Mesenchymal stem cell (in vitro differentiated cells and primary cell): ENCODE measurements at regions not wholly inside any gene's neighbourhood (a gene's known extent, or its start where the extent isn't known, plus 50 kb on each side); places are given as distances from the start of the nearest gene placed in this dataset.

Experiments used
- DNase-seq: peaks from one replicate; pipeline ENCODE4 v3.0.0-alpha.2; 2013
- H2AFZ ChIP-seq: one replicate; pipeline ENCODE4 v1.6.1; 2013; ENCODE audit warnings: low read depth, mild to moderate bottlenecking, control low read depth, inconsistent platforms, low read length, moderate library complexity
- H2AK5ac ChIP-seq: 2 replicates; pipeline ENCODE4 v1.6.1; 2013; ENCODE audit warnings: low read length, moderate library complexity, mild to moderate bottlenecking, inconsistent platforms; ENCODE audit not compliant: severe bottlenecking
- H2BK120ac ChIP-seq: one replicate; pipeline ENCODE4 v1.6.1; 2013; ENCODE audit warnings: low read depth, mild to moderate bottlenecking, inconsistent platforms, low read length, moderate library complexity
- H2BK12ac ChIP-seq, 2 experiments: one replicate each; pipeline ENCODE4 v1.6.1; 2013; ENCODE audit warnings: inconsistent platforms in 2 of 2, low read length in 2 of 2, mild to moderate bottlenecking in 2 of 2, moderate library complexity in 2 of 2, control low read depth in 1 of 2
- H2BK15ac ChIP-seq: one replicate; pipeline ENCODE4 v1.6.1; 2013; ENCODE audit warnings: mild to moderate bottlenecking, low read depth, inconsistent platforms; ENCODE audit not compliant: poor library complexity, severe bottlenecking
- H2BK5ac ChIP-seq: 2 replicates; pipeline ENCODE4 v1.6.1; 2013; ENCODE audit warnings: low read depth, mild to moderate bottlenecking, low read length, control low read depth, inconsistent platforms; ENCODE audit not compliant: poor library complexity, severe bottlenecking
- H3K14ac ChIP-seq, 2 experiments: one replicate each; pipeline ENCODE4 v1.6.1; 2013; ENCODE audit warnings: inconsistent platforms in 2 of 2, low read length in 2 of 2, control low read depth in 1 of 2, mild to moderate bottlenecking in 1 of 2, moderate library complexity in 1 of 2
- H3K18ac ChIP-seq, 2 experiments: one replicate each; pipeline ENCODE4 v1.6.1; 2013; ENCODE audit warnings: inconsistent platforms in 2 of 2, low read length in 2 of 2, control low read depth in 1 of 2, low read depth in 1 of 2, mild to moderate bottlenecking in 1 of 2
- H3K23ac ChIP-seq, 2 experiments: one replicate each; pipeline ENCODE4 v1.6.1; 2013; ENCODE audit warnings: inconsistent platforms in 2 of 2, low read length in 2 of 2, mild to moderate bottlenecking in 2 of 2, moderate library complexity in 2 of 2, control low read depth in 1 of 2
- H3K27ac ChIP-seq: 2 replicates; pipeline ENCODE4 v1.5.1; 2013; ENCODE audit warnings: mild to moderate bottlenecking, moderate library complexity, low read length, control low read depth, inconsistent platforms; ENCODE audit not compliant: poor library complexity, severe bottlenecking
- H3K27me3 ChIP-seq, 2 experiments: 2 replicates each; pipeline versions ENCODE4 v1.6.1 to v1.7.0; 2013; ENCODE audit warnings: low read length in 2 of 2, mild to moderate bottlenecking in 2 of 2, moderate library complexity in 2 of 2, control low read depth in 1 of 2, inconsistent platforms in 1 of 2; ENCODE audit not compliant: control insufficient read depth in 1 of 2, insufficient read depth in 1 of 2
- H3K36me3 ChIP-seq, 2 experiments: 2 replicates each; pipeline versions ENCODE4 v1.6.1 to v1.7.0; 2013; ENCODE audit warnings: low read length in 2 of 2, control low read depth in 1 of 2, inconsistent platforms in 1 of 2, low read depth in 1 of 2, mild to moderate bottlenecking in 1 of 2; ENCODE audit not compliant: insufficient read depth in 2 of 2, control insufficient read depth in 1 of 2
- H3K4ac ChIP-seq, 2 experiments: one replicate each; pipeline ENCODE4 v1.6.1; 2013; ENCODE audit warnings: inconsistent platforms in 2 of 2, low read length in 2 of 2, mild to moderate bottlenecking in 2 of 2, moderate library complexity in 2 of 2, control low read depth in 1 of 2, low read depth in 1 of 2
- H3K4me1 ChIP-seq: 2 replicates; pipeline ENCODE4 v1.6.1; 2013; ENCODE audit warnings: low read depth, low read length, control low read depth; ENCODE audit not compliant: control insufficient read depth, insufficient read depth
- H3K4me2 ChIP-seq: 2 replicates; pipeline ENCODE4 v1.6.1; 2013; ENCODE audit warnings: low read length, mild to moderate bottlenecking, inconsistent platforms; ENCODE audit not compliant: poor library complexity, severe bottlenecking
- H3K4me3 ChIP-seq, 2 experiments: 2 replicates each; pipeline versions ENCODE4 v1.5.1 to v1.7.0; 2013; ENCODE audit warnings: low read length in 2 of 2, mild to moderate bottlenecking in 2 of 2, control low read depth in 1 of 2, low read depth in 1 of 2; ENCODE audit not compliant: insufficient read depth in 1 of 2
- H3K79me1 ChIP-seq: replicated peaks from 2 replicates; pipeline ENCODE4 v1.6.1; 2013; ENCODE audit warnings: mild to moderate bottlenecking, control low read depth, low read length, inconsistent platforms; ENCODE audit not compliant: poor library complexity, severe bottlenecking
- H3K9ac ChIP-seq: 2 replicates; pipeline ENCODE4 v1.7.0; 2013; ENCODE audit warnings: mild to moderate bottlenecking, low read length, moderate library complexity
- H3K9me3 ChIP-seq: 2 replicates; pipeline ENCODE4 v1.7.0; 2013; ENCODE audit warnings: mild to moderate bottlenecking, low read length; ENCODE audit not compliant: control insufficient read depth
- H4K8ac ChIP-seq: one replicate; pipeline ENCODE4 v1.6.1; 2013; ENCODE audit warnings: inconsistent platforms, mild to moderate bottlenecking, low read length, moderate library complexity
- H4K91ac ChIP-seq: one replicate; pipeline ENCODE4 v1.6.1; 2013; ENCODE audit warnings: mild to moderate bottlenecking, low read length, inconsistent platforms
- WGBS: methylation state at CpG from one replicate; pipeline ENCODE4 v1.1.7; 2013; ENCODE audit warnings: mixed read lengths; 5-methylcytosine and 5-hydroxymethylcytosine counted together

- Histone ChIP-seq H3K4me3 (no peak overlapping the region), H2BK5ac (no peak overlapping the region), H3K23ac (no peak overlapping the region), H3K9ac (no peak overlapping the region), H4K91ac (no peak overlapping the region), H2BK15ac (no peak overlapping the region), H2AK5ac (no peak overlapping the region), H3K9me3 (peaks cover 22% of the 10 kb centered on the region), H4K8ac (no peak overlapping the region), H3K18ac (no peak overlapping the region), H3K27me3 (no peaks in the 10 kb centered on the region), H3K14ac (no peak overlapping the region), H3K4ac (no peak overlapping the region), H3K4me2 (no peak overlapping the region), H3K27ac (no peak overlapping the region), H2BK120ac (no peak overlapping the region), H3K4me1 (no peaks in the 10 kb centered on the region), H3K36me3 (no peaks in the 10 kb centered on the region), H2BK12ac (no peak overlapping the region), H3K79me1 (no peaks in the 10 kb centered on the region), H2AFZ (no peak overlapping the region)
- 83% methylated on average over 2 of the region's 3 CpGs for WGBS
- no peak for DNase-seq
Observed at GRCh38 chr3:83807511-83807910, 1151.3 kb upstream of the CADM2 start.

- H3K23ac ChIP-seq, result no peak overlapping the region
- H3K27me3 ChIP-seq, result no peaks in the 10 kb centered on the region
- no peaks in the 10 kb centered on the region for H3K79me1 ChIP-seq
- WGBS, result 85% methylated on average over 3 of the region's 3 CpGs
- H3K4me1 ChIP-seq, result no peaks in the 10 kb centered on the region
- no peaks in the 10 kb centered on the region for H3K36me3 ChIP-seq
- no peak overlapping the region for H2AFZ ChIP-seq
- H2BK12ac ChIP-seq, result no peak overlapping the region
- no peak for DNase-seq
- H3K27ac ChIP-seq, result no peak overlapping the region
- no peak overlapping the region for H3K4me2 ChIP-seq
- no peak overlapping the region for H2BK15ac ChIP-seq
- peaks cover 23% of the 10 kb centered on the region for H3K9me3 ChIP-seq
- H3K9ac ChIP-seq, result no peak overlapping the region
- H2BK5ac ChIP-seq, result no peak overlapping the region
- H4K91ac ChIP-seq, result no peak overlapping the region
- H4K8ac ChIP-seq, result no peak overlapping the region
- H2AK5ac ChIP-seq, result no peak overlapping the region
- no peak overlapping the region for H3K4me3 ChIP-seq
- no peak overlapping the region for H3K4ac ChIP-seq
- H2BK120ac ChIP-seq, result no peak overlapping the region
- no peak overlapping the region for H3K18ac ChIP-seq
- no peak overlapping the region for H3K14ac ChIP-seq
Observed at GRCh38 chr3:83813176-83813575, 1145.6 kb upstream of the CADM2 start.

- WGBS, result 87% methylated on average over 1 of the region's 1 CpG
- Histone ChIP-seq H3K27ac (no peak overlapping the region), H3K4me1 (no peaks in the 10 kb centered on the region), H3K4me2 (no peak overlapping the region), H2BK5ac (no peak overlapping the region), H2AFZ (no peak overlapping the region), H4K8ac (no peak overlapping the region), H4K91ac (no peak overlapping the region), H3K9me3 (peaks cover 13% of the 10 kb centered on the region), H2AK5ac (no peak overlapping the region), H2BK15ac (no peak overlapping the region), H3K27me3 (no peaks in the 10 kb centered on the region), H3K14ac (no peak overlapping the region), H3K36me3 (no peaks in the 10 kb centered on the region), H2BK12ac (no peak overlapping the region), H3K4me3 (no peak overlapping the region), H3K9ac (no peak overlapping the region), H3K79me1 (no peaks in the 10 kb centered on the region), H3K4ac (no peak overlapping the region), H2BK120ac (no peak overlapping the region), H3K18ac (no peak overlapping the region), H3K23ac (no peak overlapping the region)
- no peak for DNase-seq
Observed at GRCh38 chr3:83816653-83817052, 1142.1 kb upstream of the CADM2 start.

- Histone ChIP-seq H3K79me1 (no peaks in the 10 kb centered on the region), H3K4me1 (no peaks in the 10 kb centered on the region), H2BK5ac (no peak overlapping the region), H4K8ac (no peak overlapping the region), H4K91ac (no peak overlapping the region), H3K9ac (no peak overlapping the region), H3K4ac (no peak overlapping the region), H2AFZ (no peak overlapping the region), H2BK120ac (no peak overlapping the region), H3K36me3 (no peaks in the 10 kb centered on the region), H3K27ac (no peak overlapping the region), H3K18ac (no peak overlapping the region), H2BK12ac (no peak overlapping the region), H2AK5ac (no peak overlapping the region), H3K23ac (no peak overlapping the region), H3K4me3 (no peak overlapping the region), H3K9me3 (peaks cover 4% of the 10 kb centered on the region), H3K27me3 (no peaks in the 10 kb centered on the region), H3K4me2 (no peak overlapping the region), H3K14ac (no peak overlapping the region), H2BK15ac (no peak overlapping the region)
- no peak for DNase-seq
- 80% methylated on average over 8 of the region's 8 CpGs for WGBS
Observed at GRCh38 chr3:83821506-83821905, 1137.3 kb upstream of the CADM2 start.
